H9 (cell line): ENCODE measurements at regions not wholly inside any gene's neighbourhood (a gene's known extent, or its start where the extent isn't known, plus 50 kb on each side); places are given as distances from the start of the nearest gene placed in this dataset.

Experiments
- DNase-seq: peaks from one replicate; pipeline ENCODE4 v3.0.0-alpha.2; 2017
- H2AFZ ChIP-seq: one replicate; pipeline ENCODE4 v1.6.1; 2013; ENCODE audit warnings: mild to moderate bottlenecking, low read length, control low read depth, moderate library complexity
- H2AK5ac ChIP-seq: 2 replicates; pipeline ENCODE4 v1.6.1; 2013; ENCODE audit warnings: low read length, control low read depth, mixed read lengths; ENCODE audit not compliant: insufficient read length
- H2BK120ac ChIP-seq: one replicate; pipeline ENCODE4 v1.6.1; 2013; ENCODE audit warnings: low read depth, mild to moderate bottlenecking, low read length, control low read depth, inconsistent platforms; ENCODE audit not compliant: poor library complexity, severe bottlenecking
- H2BK12ac ChIP-seq: 2 replicates; pipeline ENCODE4 v1.6.1; 2013; ENCODE audit warnings: low read length, control low read depth, mixed read lengths, low read depth; ENCODE audit not compliant: insufficient read length
- H2BK15ac ChIP-seq: 2 replicates; pipeline ENCODE4 v1.6.1; 2013; ENCODE audit warnings: low read depth, low read length, control low read depth
- H2BK20ac ChIP-seq: one replicate; pipeline ENCODE4 v1.6.1; 2013; ENCODE audit warnings: low read depth, mild to moderate bottlenecking, low read length, control low read depth, inconsistent platforms; ENCODE audit not compliant: poor library complexity, severe bottlenecking
- H2BK5ac ChIP-seq: 2 replicates; pipeline ENCODE4 v1.6.1; 2013; ENCODE audit warnings: low read length, control low read depth, mixed read lengths; ENCODE audit not compliant: insufficient read length
- H3K14ac ChIP-seq: 2 replicates; pipeline ENCODE4 v1.6.1; 2013; ENCODE audit warnings: low read length, control low read depth; ENCODE audit not compliant: insufficient read depth
- H3K18ac ChIP-seq: 2 replicates; pipeline ENCODE4 v1.6.1; 2013; ENCODE audit warnings: low read depth, mild to moderate bottlenecking, mixed read lengths, low read length, control low read depth; ENCODE audit not compliant: insufficient read length
- H3K23ac ChIP-seq: 2 replicates; pipeline ENCODE4 v1.6.1; 2013; ENCODE audit warnings: low read length, control low read depth, mixed read lengths, low read depth; ENCODE audit not compliant: insufficient read length
- H3K23me2 ChIP-seq: 2 replicates; pipeline ENCODE4 v1.6.1; 2013; ENCODE audit warnings: low read depth, mild to moderate bottlenecking, mixed read lengths, low read length, control low read depth; ENCODE audit not compliant: insufficient read length, poor library complexity, severe bottlenecking
- H3K27ac ChIP-seq: 2 replicates; pipeline ENCODE4 v1.5.1; 2013; ENCODE audit warnings: low read length, control low read depth, mixed read lengths, low read depth; ENCODE audit not compliant: insufficient read length
- H3K27me3 ChIP-seq: 2 replicates; pipeline ENCODE4 v1.6.1; 2013; ENCODE audit warnings: low read length, control low read depth, inconsistent platforms; ENCODE audit not compliant: insufficient read depth
- H3K4ac ChIP-seq: 2 replicates; pipeline ENCODE4 v1.6.1; 2013; ENCODE audit warnings: low read depth, mild to moderate bottlenecking, control low read depth, inconsistent platforms, low read length, moderate library complexity
- H3K4me1 ChIP-seq: 2 replicates; pipeline ENCODE4 v1.6.1; 2013; ENCODE audit warnings: low read length, control low read depth, inconsistent platforms; ENCODE audit not compliant: insufficient read depth
- H3K4me2 ChIP-seq: 2 replicates; pipeline ENCODE4 v1.6.1; 2013; ENCODE audit warnings: low read length, control low read depth, mixed read lengths; ENCODE audit not compliant: insufficient read length, insufficient read depth
- H3K56ac ChIP-seq: 2 replicates; pipeline ENCODE4 v1.6.1; 2013; ENCODE audit warnings: low read depth, mild to moderate bottlenecking, mixed read lengths, low read length, control low read depth; ENCODE audit not compliant: insufficient read length
- H3K79me1 ChIP-seq: 2 replicates; pipeline ENCODE4 v1.6.1; 2013; ENCODE audit warnings: low read depth, mild to moderate bottlenecking, moderate library complexity, low read length, control low read depth, inconsistent platforms; ENCODE audit not compliant: insufficient read depth, poor library complexity, severe bottlenecking
- H3K79me2 ChIP-seq: 2 replicates; pipeline ENCODE4 v1.6.1; 2013; ENCODE audit warnings: low read length, control low read depth, inconsistent platforms; ENCODE audit not compliant: insufficient read depth
- H3K9ac ChIP-seq: 2 replicates; pipeline ENCODE4 v1.6.1; 2013; ENCODE audit warnings: low read length, control low read depth, mixed read lengths; ENCODE audit not compliant: insufficient read length; ENCODE audit errors: extremely low read depth
- H3K9me3 ChIP-seq: one replicate; pipeline ENCODE4 v1.6.1; 2013; ENCODE audit warnings: low read depth, low read length, inconsistent platforms; ENCODE audit not compliant: control insufficient read depth
- H3T11ph ChIP-seq: one replicate; pipeline ENCODE4 v1.6.1; 2013; ENCODE audit warnings: mild to moderate bottlenecking, low read length, control low read depth, inconsistent platforms
- H4K20me1 ChIP-seq: one replicate; pipeline ENCODE4 v1.6.1; 2013; ENCODE audit not compliant: control insufficient read depth, insufficient read length, insufficient read depth
- H4K5ac ChIP-seq: 2 replicates; pipeline ENCODE4 v1.6.1; 2013; ENCODE audit warnings: low read depth, mild to moderate bottlenecking, mixed read lengths, low read length, control low read depth; ENCODE audit not compliant: insufficient read length
- H4K8ac ChIP-seq: replicated peaks from 2 replicates; pipeline ENCODE4 v1.6.1; 2013; ENCODE audit warnings: low read length, control low read depth, mixed read lengths, low read depth; ENCODE audit not compliant: insufficient read length
- H4K91ac ChIP-seq: 2 replicates; pipeline ENCODE4 v1.6.1; 2013; ENCODE audit warnings: low read depth, mild to moderate bottlenecking, moderate library complexity, mixed read lengths, low read length, control low read depth; ENCODE audit not compliant: insufficient read length
- H3K27ac Mint-ChIP-seq, 3 experiments: 2 replicates in 2 of 3; 3 replicates in 1 of 3; pipeline ENCODE4 v1.8.0; 2020 to 2021; ENCODE audit warnings: mixed read lengths in 3 of 3, mild to moderate bottlenecking in 1 of 3, moderate library complexity in 1 of 3
- H3K27me3 Mint-ChIP-seq: 2 replicates; pipeline ENCODE4 v1.8.0; 2021; ENCODE audit warnings: low read depth, mild to moderate bottlenecking, moderate library complexity, mixed read lengths
- H3K36me3 Mint-ChIP-seq, 3 experiments: 2 replicates in 2 of 3; 3 replicates in 1 of 3; pipeline ENCODE4 v1.8.0; 2020 to 2021; ENCODE audit warnings: low read depth in 3 of 3, mixed read lengths in 3 of 3; ENCODE audit not compliant: insufficient read depth in 1 of 3
- H3K4me1 Mint-ChIP-seq, 2 experiments: 2 replicates each; pipeline ENCODE4 v1.8.0; 2020; ENCODE audit warnings: mixed read lengths in 2 of 2
- H3K4me3 Mint-ChIP-seq, 2 experiments: 2 replicates in 1 of 2; 3 replicates in 1 of 2; pipeline ENCODE4 v1.8.0; 2020 to 2021; ENCODE audit warnings: mild to moderate bottlenecking in 2 of 2, mixed read lengths in 2 of 2, moderate library complexity in 1 of 2
- H3K9me3 Mint-ChIP-seq, 2 experiments: 2 replicates in 1 of 2; 3 replicates in 1 of 2; pipeline ENCODE4 v1.8.0; 2020; ENCODE audit warnings: mild to moderate bottlenecking in 2 of 2, mixed read lengths in 2 of 2, moderate library complexity in 1 of 2
- CTCF ChIP-seq: fragments of 200-600 bp; sonication (generic); conservative IDR thresholded peaks from 3 replicates; pipeline ENCODE4 v1.8.0; 2021; ENCODE audit warnings: antibody characterized with exemption, mild to moderate bottlenecking
- WGBS: extraction: QIAGEN DNeasy Blood & Tissue Kit; methylation state at CpG from one replicate; pipeline ENCODE4 v1.1.7; 2013; ENCODE audit warnings: missing lambda C conversion rate, low lambda C conversion rate, mixed read lengths; ENCODE audit not compliant: insufficient read length; ENCODE audit errors: extremely low coverage; 5-methylcytosine and 5-hydroxymethylcytosine counted together

- no peak overlapping the region for H2BK5ac ChIP-seq
- no peak overlapping the region for H2BK12ac ChIP-seq
- H3K18ac ChIP-seq = no peak overlapping the region
- no peaks in the 10 kb centered on the region for H3K79me1 ChIP-seq
- H4K8ac ChIP-seq = no peak overlapping the region
- no peak overlapping the region for H3K4ac ChIP-seq
- TF ChIP-seq CTCF = no peak
- no peak overlapping the region for H3T11ph ChIP-seq
- H3K79me2 ChIP-seq = no peaks in the 10 kb centered on the region
- no CpG with 5 or more reads among the region's 4 CpGs for WGBS
- no peaks in the 10 kb centered on the region for H3K27me3 ChIP-seq
- H3K27ac ChIP-seq = no peak overlapping the region
- H4K91ac ChIP-seq = no peak overlapping the region
- no peaks in the 10 kb centered on the region for H3K4me1 ChIP-seq
- Mint-ChIP-seq H3K27ac (no peak overlapping the region), H3K36me3 (peaks cover 0 to 11% (median 3%) of the 10 kb centered on the region in 3 experiments; a peak in 4 of 7 replicates), H3K4me1 (peaks cover 7 to 8% of the 10 kb centered on the region in 2 experiments), H3K9me3 (peaks cover 6 to 13% of the 10 kb centered on the region in 2 experiments), H3K4me3 (no peak overlapping the region), H3K27me3 (no peaks in the 10 kb centered on the region)
- H2AK5ac ChIP-seq = no peak overlapping the region
- H3K14ac ChIP-seq = no peak overlapping the region
- H4K20me1 ChIP-seq = no peaks in the 10 kb centered on the region
- no peaks in the 10 kb centered on the region for H3K9me3 ChIP-seq
- no peak for DNase-seq
- no peaks in the 10 kb centered on the region for H3K23me2 ChIP-seq
- no peak overlapping the region for H3K56ac ChIP-seq
- no peak overlapping the region for H4K5ac ChIP-seq
- no peak overlapping the region for H2BK120ac ChIP-seq
- H3K23ac ChIP-seq = no peak overlapping the region
- H2BK15ac ChIP-seq = no peak overlapping the region
- H3K4me2 ChIP-seq = no peak overlapping the region
- no peak overlapping the region for H2BK20ac ChIP-seq
- no peak overlapping the region for H3K9ac ChIP-seq
- no peak overlapping the region for H2AFZ ChIP-seq
Observed at GRCh38 chr3:135851201-135852081, 114.1 kb upstream of the PPP2R3A start.
